Activated naive CD8-positive, alpha-beta T cell treated with anti-CD3 and anti-CD28 coated beads, Interleukin-2, amount 50 U/mL, for 24 hours (primary cell): ENCODE measurements at regions not wholly inside any gene's neighbourhood (a gene's known extent, or its start where the extent isn't known, plus 50 kb on each side); places are given as distances from the start of the nearest gene placed in this dataset.
"Not testable (repeated sequence)": the region's sequence is repeated elsewhere in the genome, so short reads cannot be mapped to it uniquely, and the experiment has no call there.

ENCODE experiments used
- ATAC-seq: fragments of 150-1000 bp; cut with Tn5 transposase; one replicate; pipeline ENCODE4 v1.10.0; 2021
- DNase-seq: peaks from one replicate; pipeline ENCODE4 v3.0.0; 2021
- H3K27ac Mint-ChIP-seq: one replicate; pipeline ENCODE4 v1.8.0; 2021; ENCODE audit warnings: mild to moderate bottlenecking, mixed read lengths
- H3K27me3 Mint-ChIP-seq: one replicate; pipeline ENCODE4 v1.8.0; 2021; ENCODE audit warnings: mixed read lengths
- H3K36me3 Mint-ChIP-seq: one replicate; pipeline ENCODE4 v1.8.0; 2021; ENCODE audit warnings: low read depth, mixed read lengths
- H3K4me1 Mint-ChIP-seq: one replicate; pipeline ENCODE4 v1.8.0; 2021; ENCODE audit warnings: mixed read lengths
- H3K4me3 Mint-ChIP-seq: one replicate; pipeline ENCODE4 v1.8.0; 2021; ENCODE audit warnings: mild to moderate bottlenecking, moderate library complexity, mixed read lengths
- H3K9me3 Mint-ChIP-seq: one replicate; pipeline ENCODE4 v1.8.0; 2021; ENCODE audit warnings: mixed read lengths

DNA sequence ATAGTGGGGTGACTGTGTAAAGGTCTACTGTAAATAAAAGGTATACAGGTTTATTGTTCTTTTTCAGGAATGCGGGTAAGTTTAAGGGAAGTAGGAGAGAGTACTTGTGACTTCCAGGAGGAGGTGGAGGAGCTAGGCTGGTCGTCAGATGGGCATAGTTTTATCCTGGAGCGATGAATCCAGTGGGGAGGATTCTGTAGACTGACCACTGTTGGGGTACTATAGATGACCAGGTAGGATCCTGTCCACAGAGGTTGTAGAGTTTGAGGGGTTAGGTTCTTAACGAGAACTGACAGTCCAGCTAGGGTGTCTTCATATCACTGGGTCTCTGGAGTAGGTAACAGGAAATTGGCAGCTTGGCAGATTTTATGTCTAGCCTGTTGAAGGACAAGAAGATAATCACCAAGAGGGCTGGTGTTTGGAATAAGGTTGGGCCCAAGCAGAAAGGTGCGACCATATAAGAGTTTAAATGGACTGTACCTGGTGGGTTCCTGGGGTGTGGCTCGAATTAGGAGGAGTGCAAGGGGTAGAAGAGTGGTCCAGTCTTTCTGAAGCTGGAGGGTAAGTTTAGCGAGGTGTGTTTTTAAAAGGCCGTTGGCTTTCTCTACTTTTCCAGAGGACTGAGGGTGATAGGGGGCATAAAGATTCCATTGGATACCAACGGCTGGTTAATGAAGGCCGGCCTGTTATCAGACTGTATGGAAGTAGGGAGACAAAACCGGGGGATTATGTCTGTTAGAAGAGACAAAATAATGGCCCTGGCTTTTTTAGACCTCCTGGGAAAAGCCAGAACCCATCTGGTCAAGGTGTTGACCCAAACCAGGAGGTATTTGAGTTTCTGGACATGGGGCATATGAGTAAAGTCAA is 751.3 kb upstream of the ADGRB3 start:
- Mint-ChIP-seq H3K36me3 (no peaks in the 10 kb centered on the region), H3K9me3 (peaks cover 11% of the 10 kb centered on the region), H3K4me1 (no peaks in the 10 kb centered on the region), H3K4me3 (no peak overlapping the region), H3K27me3 (no peaks in the 10 kb centered on the region), H3K27ac (no peak overlapping the region)
- DNase-seq, result no peak
- ATAC-seq, result no peak

DNA sequence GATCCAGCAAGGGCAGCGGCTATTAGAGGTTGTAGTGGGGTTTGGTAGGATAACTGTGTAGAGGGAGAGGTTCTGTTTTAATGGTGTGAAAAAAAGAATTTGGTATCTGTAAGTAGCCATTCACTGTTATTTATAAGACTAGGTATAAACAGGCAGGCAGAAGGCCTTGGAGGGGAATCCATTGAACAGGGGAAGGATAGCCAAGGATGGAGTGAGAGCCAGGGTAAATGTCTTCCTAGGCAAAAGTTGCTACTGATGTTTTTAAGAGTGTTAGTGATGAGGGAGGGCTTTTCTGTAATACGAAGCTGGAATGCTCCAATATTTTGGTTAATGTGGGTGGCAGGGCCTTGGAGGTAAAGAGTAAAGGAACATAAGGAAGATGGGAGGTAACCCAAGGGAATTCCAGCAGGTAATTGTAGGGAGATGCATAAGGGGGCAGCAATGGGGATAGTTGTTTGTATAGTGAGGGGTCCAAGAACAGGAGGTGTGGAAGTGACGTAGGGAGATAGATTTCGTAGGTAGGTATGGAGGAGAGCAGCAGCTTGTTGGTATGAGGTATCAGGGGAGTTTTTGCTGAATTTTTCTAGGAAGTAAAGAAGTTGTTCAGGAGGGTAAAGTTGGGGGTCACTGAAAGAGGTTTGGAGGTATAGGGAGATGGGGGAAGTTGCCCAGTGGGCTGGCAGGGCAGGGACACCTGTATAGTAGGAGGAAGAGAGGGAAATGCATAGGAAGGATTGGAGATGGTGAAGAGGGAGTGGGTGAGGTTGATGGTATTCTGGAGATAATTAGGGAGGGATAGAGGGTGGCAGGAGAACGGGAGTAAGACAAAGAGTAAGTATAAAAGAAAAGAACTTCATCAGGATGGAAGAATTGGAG is 752.4 kb upstream of the ADGRB3 start:
- no peak overlapping the region for H3K27ac Mint-ChIP-seq
- H3K36me3 Mint-ChIP-seq, result no peaks in the 10 kb centered on the region
- DNase-seq (no peak), ATAC-seq (no peak)
- H3K4me1 Mint-ChIP-seq, result no peaks in the 10 kb centered on the region
- H3K4me3 Mint-ChIP-seq, result no peak overlapping the region
- H3K27me3 Mint-ChIP-seq, result no peaks in the 10 kb centered on the region
- H3K9me3 Mint-ChIP-seq, result peaks cover 3% of the 10 kb centered on the region

DNA sequence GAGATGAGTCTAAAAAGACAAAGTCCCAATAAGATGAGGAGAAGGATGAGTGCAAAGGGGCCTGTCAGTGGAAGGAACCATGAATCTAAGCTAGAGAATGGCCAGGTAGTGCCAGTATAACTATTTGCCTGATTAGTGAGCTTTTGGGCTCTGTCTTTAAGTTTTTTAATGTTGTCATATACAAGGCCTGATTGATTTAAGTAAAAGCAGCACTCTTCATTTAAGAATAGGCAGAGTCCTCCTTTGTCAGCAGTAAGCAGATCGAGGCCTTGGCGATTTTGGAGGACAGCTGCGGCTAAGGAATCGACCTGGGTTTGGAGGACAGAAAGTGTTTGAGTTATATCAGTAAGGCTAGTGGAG is 753.4 kb upstream of the ADGRB3 start:
- no peaks in the 10 kb centered on the region for H3K27me3 Mint-ChIP-seq
- DNase-seq (no peak), ATAC-seq (no peak)
- no peaks in the 10 kb centered on the region for H3K4me1 Mint-ChIP-seq
- no peak overlapping the region for H3K4me3 Mint-ChIP-seq
- H3K9me3 Mint-ChIP-seq, result no peaks in the 10 kb centered on the region
- no peak overlapping the region for H3K27ac Mint-ChIP-seq
- no peaks in the 10 kb centered on the region for H3K36me3 Mint-ChIP-seq

DNA sequence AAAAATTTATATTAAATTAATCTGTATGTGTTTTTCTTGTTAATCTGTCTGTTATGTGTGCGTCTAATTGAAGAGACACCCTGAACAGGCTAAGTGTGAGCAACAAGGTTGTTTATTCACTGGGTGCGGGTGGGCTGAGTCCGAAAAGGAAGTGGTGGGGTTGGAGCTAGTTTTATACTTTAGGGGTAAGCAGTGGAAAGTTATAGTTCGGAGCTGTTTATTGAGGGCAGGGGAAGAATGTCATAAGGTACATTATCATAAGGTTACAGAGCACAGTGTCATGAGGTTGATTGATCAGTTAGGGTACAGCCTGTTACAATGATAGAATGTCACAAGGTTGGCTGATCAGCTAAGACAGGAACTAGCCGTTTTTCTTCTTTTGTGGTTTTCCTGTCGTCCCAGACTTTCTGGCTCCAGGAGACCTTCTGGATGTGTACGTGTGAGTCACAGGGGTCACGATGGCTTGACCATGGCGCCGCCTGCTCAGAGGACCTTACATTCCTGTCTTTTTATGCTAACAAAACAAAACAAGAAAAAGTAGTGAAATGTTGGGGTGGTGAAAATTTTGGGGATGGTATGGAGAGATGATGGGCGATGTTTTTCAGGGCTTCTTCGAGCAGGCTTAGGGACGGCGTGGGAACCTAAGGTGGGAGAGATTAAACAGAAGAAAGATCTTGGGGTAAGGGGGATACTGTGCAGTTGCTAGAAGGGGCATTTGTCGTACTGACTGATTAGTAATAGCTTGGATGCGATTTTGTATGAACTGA is 754.0 kb upstream of the ADGRB3 start:
- H3K4me3 Mint-ChIP-seq, result no peak overlapping the region
- ATAC-seq (no peak), DNase-seq (no peak)
- no peaks in the 10 kb centered on the region for H3K27me3 Mint-ChIP-seq
- H3K36me3 Mint-ChIP-seq, result no peaks in the 10 kb centered on the region
- H3K9me3 Mint-ChIP-seq, result no peaks in the 10 kb centered on the region
- no peak overlapping the region for H3K27ac Mint-ChIP-seq
- H3K4me1 Mint-ChIP-seq, result no peaks in the 10 kb centered on the region

DNA sequence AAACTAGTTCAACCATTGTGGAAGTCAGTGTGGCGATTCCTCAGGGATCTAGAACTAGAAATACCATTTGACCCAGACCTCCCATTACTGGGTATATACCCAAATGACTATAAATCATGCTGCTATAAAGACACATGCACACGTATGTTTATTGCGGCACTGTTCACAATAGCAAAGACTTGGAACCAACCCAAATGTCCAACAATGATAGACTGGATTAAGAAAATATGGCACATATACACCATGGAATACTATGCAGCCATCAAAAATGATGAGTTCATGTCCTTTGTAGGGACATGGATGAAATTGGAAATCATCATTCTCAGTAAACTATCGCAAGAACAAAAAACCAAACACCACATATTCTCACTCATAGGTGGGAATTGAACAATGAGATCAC is 754.7 kb upstream of the ADGRB3 start:
- H3K4me3 Mint-ChIP-seq, H3K4me1 Mint-ChIP-seq, H3K27ac Mint-ChIP-seq, H3K36me3 Mint-ChIP-seq, H3K9me3 Mint-ChIP-seq, DNase-seq, ATAC-seq, H3K27me3 Mint-ChIP-seq: not testable (repeated sequence)

DNA sequence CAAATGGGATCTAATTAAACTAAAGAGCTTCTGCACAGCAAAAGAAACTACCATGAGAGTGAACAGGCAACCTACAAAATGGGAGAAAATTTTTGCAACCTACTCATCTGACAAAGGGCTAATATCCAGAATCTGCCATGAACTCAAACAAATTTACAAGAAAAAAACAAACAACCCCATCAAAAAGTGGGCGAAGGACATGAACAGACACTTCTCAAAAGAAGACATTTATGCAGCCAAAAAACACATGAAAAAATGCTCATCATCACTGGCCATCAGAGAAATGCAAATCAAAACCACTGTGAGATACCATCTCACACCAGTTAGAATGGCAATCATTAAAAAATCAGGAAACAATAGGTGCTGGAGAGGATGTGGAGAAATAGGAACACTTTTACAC is 755.2 kb upstream of the ADGRB3 start:
- H3K4me1 Mint-ChIP-seq, ATAC-seq, H3K9me3 Mint-ChIP-seq, H3K4me3 Mint-ChIP-seq, H3K36me3 Mint-ChIP-seq, H3K27ac Mint-ChIP-seq, DNase-seq, H3K27me3 Mint-ChIP-seq: not testable (repeated sequence)

DNA sequence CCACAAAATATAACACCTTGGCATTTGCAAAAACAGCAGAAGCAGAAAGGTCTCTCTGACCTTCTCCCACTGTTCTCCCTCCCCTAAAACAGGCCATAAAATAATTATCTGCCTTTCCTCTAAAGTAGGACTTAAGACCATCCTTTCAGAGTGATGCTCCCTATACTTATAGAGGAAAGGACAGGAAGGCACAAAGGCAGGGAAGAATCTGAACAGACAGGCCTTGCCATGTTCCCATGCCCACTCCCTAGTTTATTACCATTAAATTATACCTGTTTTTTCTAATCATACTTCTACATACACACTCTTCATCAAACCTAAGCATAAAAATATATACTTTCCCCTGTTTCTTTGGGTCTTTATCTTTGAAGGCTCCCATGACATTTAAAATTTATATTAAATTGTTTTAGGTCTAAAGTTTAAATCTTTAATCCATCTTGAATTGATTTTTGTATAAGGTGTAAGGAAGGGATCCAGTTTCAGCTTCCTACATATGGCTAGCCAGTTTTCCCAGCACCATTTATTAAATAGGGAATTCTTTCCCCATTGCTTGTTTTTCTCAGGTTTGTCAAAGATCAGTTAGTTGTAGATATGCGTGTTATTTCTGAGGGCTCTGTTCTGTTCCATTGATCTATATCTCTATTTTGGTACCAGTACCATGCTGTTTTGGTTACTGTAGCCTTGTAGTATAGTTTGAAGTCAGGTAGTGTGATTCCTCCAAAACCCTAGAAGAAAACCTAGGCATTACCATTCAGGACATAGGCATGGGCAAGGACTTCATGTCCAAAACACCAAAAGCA is 755.8 kb upstream of the ADGRB3 start:
- H3K36me3 Mint-ChIP-seq, H3K4me1 Mint-ChIP-seq, H3K27ac Mint-ChIP-seq, H3K4me3 Mint-ChIP-seq, H3K27me3 Mint-ChIP-seq, DNase-seq, ATAC-seq, H3K9me3 Mint-ChIP-seq: not testable (repeated sequence)

DNA sequence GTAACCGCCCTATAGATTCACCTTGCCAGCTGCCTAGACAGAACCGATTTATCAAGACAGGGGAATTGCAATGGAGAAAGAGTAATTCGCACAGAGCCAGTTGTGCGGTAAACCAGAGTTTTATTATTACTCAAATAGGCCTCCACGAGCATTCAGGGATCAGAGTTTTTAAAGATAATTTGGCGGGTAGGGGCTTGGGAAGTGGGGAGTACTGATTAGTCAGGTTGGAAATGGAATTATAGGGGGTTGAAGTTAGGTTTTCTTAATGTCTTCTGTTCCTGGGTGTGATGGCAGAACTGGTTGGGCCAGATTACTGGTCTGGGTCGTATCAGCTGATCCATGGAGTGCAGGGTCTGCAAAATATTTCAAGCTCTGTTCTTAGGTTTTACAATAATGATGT is 756.9 kb upstream of the ADGRB3 start:
- not testable (repeated sequence) for DNase-seq, H3K36me3 Mint-ChIP-seq, H3K4me1 Mint-ChIP-seq, H3K4me3 Mint-ChIP-seq, H3K9me3 Mint-ChIP-seq, H3K27ac Mint-ChIP-seq, ATAC-seq, H3K27me3 Mint-ChIP-seq

DNA sequence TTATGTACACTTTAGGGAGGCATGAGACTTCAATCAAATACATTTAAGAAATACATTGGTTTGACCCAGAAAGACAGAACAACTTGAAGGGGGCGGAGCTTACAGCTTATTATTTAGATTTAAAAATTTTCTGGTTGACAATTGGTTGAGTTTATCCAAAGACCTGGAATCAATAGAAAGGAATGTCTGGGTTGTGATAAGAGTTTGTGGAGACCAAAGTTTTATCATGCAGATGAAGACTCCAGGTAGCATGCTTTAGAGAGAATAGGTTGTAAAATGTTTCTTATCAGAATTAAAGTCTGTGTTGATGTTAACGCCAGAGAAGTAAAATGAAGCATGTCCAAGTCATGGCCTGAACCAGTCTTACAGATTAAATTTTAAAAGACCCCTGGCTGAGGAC is 757.8 kb upstream of the ADGRB3 start:
- no peak for ATAC-seq

DNA sequence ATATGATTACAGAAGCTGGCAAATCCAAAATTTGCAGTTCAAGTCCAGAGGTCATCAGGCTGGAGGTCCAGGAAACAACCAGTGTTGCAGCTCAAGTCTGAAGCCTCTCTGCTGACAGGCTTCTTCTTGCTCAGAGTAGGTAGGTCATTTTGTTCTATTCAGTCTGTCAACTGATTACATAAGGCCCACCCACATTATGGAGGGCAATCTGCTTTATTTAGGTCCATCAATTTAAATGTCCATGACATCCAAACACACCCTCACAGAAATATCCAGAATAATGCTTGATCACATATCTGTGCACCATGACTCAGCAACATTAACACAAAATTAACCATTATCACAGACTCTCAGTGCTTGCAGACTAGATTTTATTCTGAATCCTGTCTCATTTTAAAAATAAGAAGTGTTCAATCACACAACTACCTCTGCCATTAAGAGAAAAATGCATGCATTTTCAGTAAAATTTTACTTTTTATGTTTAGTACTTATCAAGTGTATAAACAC is 759.2 kb upstream of the ADGRB3 start:
- DNase-seq, result no peak
- H3K36me3 Mint-ChIP-seq, result no peaks in the 10 kb centered on the region
- H3K4me1 Mint-ChIP-seq, result no peaks in the 10 kb centered on the region
- no peak overlapping the region for H3K4me3 Mint-ChIP-seq
- H3K27ac Mint-ChIP-seq, result no peak overlapping the region
- no peak for ATAC-seq
- no peaks in the 10 kb centered on the region for H3K27me3 Mint-ChIP-seq
- peaks cover 8% of the 10 kb centered on the region for H3K9me3 Mint-ChIP-seq

More for the DNA sequence above, 757.8 kb upstream of the ADGRB3 start:
- DNase-seq, result no peak
- Mint-ChIP-seq H3K27me3 (no peaks in the 10 kb centered on the region), H3K4me1 (no peaks in the 10 kb centered on the region), H3K27ac (no peak overlapping the region), H3K4me3 (no peak overlapping the region), H3K9me3 (peaks cover 8% of the 10 kb centered on the region), H3K36me3 (no peaks in the 10 kb centered on the region)

DNA sequence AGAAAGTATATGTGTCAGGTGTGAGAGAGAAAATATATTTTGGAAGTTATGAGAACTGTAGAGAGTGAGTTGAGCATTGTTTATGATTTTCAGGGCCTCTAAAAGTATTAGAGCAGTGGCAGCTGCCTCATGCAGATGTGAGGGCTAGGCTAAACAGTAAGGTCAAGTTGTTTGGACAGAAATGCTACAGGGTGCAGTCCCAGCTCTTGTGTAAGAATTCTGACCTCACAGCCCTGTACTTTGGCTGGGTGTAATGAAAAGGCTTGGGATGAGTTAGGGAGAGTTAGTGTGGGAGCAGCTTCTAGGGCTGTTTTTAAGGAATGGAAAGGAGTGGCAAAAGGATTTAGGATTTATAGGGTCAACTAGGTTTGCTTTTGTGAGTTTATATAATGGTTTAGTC is 764.8 kb upstream of the ADGRB3 start:
- H3K9me3 Mint-ChIP-seq, result peaks cover 8% of the 10 kb centered on the region
- DNase-seq (no peak), ATAC-seq (no peak)
- H3K27ac Mint-ChIP-seq, result no peak overlapping the region
- H3K4me1 Mint-ChIP-seq, result no peaks in the 10 kb centered on the region
- no peaks in the 10 kb centered on the region for H3K36me3 Mint-ChIP-seq
- no peak overlapping the region for H3K4me3 Mint-ChIP-seq
- no peaks in the 10 kb centered on the region for H3K27me3 Mint-ChIP-seq

DNA sequence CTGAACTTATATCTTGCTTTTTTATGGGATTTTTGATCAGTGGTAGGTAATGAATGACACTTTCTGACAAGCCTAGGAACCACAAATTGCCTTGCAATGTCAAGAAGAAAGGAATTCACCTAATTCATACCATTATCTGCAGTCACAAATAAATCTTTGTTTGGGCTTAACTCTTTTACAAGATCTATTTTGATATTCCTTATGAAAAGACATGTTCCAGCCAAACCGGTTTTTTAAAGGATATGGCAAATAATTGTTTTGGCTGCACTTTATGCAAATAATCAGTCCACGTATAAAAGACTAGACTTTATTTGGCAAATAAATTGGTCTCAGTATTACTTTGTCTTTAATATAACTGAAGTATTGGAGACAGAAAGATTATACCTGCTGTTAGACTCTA is 771.7 kb upstream of the ADGRB3 start:
- H3K4me1 Mint-ChIP-seq, result no peaks in the 10 kb centered on the region
- H3K4me3 Mint-ChIP-seq, result no peak overlapping the region
- H3K36me3 Mint-ChIP-seq, result no peaks in the 10 kb centered on the region
- no peak for ATAC-seq
- no peaks in the 10 kb centered on the region for H3K27me3 Mint-ChIP-seq
- no peak overlapping the region for H3K27ac Mint-ChIP-seq
- peaks cover 3% of the 10 kb centered on the region for H3K9me3 Mint-ChIP-seq
- no peak for DNase-seq

DNA sequence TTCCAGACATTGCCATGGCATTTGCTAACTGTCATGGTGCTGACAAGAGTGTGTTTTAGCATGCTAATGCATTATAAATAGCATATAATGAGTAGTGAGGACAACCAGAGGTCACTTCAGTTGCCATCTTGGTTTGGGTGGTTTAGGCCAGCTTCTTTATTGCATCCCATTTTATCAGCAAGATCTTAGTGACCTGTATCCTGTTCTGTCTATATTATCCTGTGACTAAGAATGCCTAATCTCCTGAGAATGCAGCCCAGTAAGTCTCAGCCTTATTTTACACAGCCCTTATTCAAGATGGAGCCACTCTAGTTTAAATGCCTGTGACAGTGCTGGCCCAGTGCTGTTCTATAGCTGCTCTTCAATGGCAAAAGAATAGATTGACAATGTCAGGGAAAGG is 781.0 kb upstream of the ADGRB3 start:
- Mint-ChIP-seq H3K27ac (no peak overlapping the region), H3K4me1 (no peaks in the 10 kb centered on the region)

DNA sequence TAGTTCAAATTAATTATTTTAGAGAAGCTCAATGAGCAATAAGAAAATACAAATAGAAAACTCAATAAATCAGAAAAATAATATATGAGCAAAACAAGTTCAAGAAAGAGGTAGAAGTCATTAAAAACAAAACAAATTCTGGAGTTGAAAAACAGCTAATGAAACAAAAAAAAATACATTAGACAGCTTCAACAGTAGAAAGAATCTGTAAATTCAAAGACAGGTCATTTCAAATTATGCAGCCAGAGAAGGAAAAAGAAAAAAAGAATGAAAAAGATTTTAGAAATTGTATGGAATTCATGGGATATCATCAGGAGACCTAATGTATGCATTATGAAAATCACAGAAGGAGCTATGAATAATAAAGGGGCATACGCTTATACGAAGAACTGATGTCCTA is 795.3 kb upstream of the ADGRB3 start:
- peaks cover 33% of the 10 kb centered on the region for H3K9me3 Mint-ChIP-seq
- H3K27me3 Mint-ChIP-seq, result no peaks in the 10 kb centered on the region
- DNase-seq, result no peak
- H3K36me3 Mint-ChIP-seq, result no peaks in the 10 kb centered on the region
- no peak for ATAC-seq
- H3K27ac Mint-ChIP-seq, result no peak overlapping the region
- no peak overlapping the region for H3K4me3 Mint-ChIP-seq
- no peaks in the 10 kb centered on the region for H3K4me1 Mint-ChIP-seq

More for the DNA sequence above, 781.0 kb upstream of the ADGRB3 start:
- peaks cover 26% of the 10 kb centered on the region for H3K9me3 Mint-ChIP-seq
- H3K36me3 Mint-ChIP-seq, result no peaks in the 10 kb centered on the region
- no peaks in the 10 kb centered on the region for H3K27me3 Mint-ChIP-seq
- H3K4me3 Mint-ChIP-seq, result no peak overlapping the region
- DNase-seq (no peak), ATAC-seq (no peak)
